ENCODE measurements at regions not wholly inside any gene's neighbourhood (a gene's known extent, or its start where the extent isn't known, plus 50 kb on each side); places are given as distances from the start of the nearest gene placed in this dataset.
"Not testable (repeated sequence)": the region's sequence is repeated elsewhere in the genome, so short reads cannot be mapped to it uniquely, and the experiment has no call there.

DNA sequence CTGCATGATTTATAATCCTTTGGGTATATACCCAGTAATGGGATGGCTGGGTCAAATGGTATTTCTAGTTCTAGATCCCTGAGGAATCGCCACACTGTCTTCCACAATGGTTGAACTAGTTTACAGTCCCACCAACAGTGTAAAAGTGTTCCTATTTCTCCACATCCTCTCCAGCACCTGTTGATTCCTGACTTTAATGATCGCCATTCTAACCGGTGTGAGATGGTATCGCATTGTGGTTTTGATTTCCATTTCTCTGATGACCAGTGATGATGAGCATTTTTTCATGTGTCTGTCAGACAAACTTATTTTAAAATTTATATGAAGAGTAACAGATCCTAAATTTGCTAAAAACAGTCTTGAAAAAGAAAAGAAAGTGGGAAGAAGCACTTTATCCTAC is 197.7 kb downstream of the FGFR2 start:
- DNase-seq = not testable (repeated sequence)

DNA sequence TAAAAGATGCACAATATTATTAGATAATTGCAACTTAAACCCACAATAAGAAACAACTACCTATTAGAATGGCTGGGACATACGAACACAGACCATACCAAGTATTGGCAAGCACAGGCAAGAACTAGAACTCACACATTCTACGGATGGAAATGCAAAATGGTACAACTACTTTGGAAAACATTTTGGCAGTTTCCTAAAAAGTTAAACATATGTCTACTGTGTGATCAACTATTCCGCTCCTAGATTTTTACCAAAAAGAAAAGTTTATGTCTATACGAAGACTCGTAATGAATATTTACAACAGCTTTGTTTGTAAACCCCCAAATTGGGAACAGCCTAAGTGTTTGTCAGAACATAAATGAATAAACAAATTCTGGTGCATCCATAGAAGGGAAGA is 194.7 kb downstream of the FGFR2 start:
- DNase-seq = no peak

DNA sequence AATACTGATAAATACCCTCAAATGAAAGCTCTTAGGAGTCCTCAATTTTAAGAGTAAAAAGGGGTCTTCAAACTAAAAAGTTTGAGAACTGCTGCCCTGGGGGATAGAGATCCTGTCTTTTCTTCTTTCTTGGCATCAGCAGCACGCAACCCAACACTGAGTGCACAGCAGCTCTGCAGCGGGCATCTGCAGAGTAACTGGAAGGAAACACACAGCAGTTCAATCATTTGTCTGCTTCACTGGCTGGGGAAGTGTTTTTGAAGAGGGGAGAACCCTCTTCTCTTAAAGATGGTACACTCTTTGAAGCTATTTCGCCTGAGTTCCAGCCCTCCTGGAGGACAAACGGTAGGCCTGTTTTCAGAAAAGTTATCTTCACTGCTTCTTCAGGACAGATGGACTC is 193.6 kb downstream of the FGFR2 start:
- no peak for DNase-seq

DNA sequence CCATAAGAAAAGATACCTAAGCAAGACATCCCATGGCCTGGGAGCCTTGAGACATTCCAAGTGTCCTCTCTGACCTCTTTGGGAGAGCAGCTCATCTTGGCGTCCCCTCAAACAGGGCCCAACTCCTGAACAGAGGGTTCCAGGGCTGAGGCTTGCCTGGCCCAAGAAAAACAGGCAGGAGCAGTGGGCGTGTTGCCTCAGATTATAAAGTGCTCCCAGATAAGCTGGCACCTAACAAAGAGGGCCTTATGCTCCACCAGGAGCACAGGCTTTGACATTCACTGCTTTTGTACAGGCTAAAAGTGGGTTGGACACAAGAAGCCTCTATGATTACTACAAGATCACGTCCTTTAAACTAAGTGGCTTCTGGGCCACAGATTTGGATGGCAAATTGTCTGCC is 193.1 kb downstream of the FGFR2 start:
- DNase-seq = no peak

DNA sequence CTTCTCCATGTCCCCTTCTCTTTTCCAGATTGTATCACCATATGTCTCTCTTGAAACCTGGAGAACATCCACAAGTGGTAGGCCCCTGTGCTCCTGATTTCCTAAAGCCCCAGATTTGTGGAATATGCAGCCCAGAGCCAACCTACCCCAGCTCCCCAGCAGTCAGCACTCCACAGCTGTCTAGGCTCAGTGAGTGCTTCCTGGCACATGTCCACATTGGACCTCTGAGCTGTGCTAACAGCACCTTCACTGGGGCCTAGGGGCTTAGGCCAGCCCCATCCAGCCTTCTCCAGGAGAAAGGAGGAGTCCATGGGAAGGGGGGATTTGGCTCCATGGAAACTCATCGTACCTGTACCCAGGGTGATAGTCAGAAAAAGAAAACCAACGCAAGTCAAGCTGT is 192.7 kb downstream of the FGFR2 start:
- no peak for DNase-seq

DNA sequence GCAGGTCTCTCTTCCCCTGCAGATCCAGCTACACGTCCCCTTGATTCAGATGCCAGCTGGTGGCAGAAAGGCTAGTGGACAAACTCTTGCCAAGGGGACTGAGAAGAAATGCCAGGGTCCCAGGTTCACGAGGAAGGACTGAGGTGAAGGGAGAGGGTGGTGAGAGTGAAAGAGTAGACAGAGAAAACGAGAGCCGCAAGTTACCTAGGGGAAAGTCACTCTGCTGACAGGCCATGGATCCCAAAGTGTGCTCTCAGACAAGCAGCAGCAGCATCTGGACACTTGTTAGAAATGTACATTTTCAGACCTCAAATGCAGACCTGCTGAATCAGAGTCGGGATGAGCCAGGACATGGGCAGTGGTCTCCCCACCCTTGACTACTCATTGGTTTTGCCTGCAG is 192.3 kb downstream of the FGFR2 start:
- no peak for DNase-seq

DNA sequence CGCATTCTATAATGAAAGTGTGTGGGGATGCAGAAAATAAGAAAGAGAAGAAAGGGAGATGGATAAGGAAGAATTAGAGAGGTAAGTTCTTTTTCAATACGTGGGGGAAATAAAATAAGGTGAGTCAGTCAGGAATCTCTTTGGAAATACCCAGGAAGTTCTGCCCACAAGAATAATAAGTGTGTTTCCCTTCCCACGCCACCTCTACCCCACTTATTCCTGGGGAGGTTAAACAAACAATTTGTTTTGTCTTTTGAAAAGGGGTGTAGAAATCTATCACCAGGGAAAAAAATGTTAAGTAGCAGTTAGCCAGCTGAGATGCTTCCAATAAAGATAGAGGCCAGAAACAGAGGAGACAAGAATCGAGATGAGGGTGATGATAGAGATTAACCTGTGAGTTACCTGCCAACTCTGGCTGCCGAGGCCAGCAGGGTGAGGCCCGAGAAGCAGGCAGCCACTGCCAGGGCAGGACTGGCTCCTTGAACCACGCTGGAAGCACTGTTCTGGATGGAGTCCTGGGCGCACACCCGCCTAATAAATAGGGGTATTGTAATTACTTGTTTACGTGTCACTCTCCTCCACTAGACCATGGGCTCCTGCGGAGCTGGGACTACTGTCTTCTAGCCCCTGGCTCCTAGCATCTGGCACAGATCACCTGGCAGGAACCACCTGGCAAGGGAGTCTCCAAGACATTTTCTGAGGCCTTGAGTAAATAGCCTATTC is 191.3 kb downstream of the FGFR2 start:
- no peak for DNase-seq

DNA sequence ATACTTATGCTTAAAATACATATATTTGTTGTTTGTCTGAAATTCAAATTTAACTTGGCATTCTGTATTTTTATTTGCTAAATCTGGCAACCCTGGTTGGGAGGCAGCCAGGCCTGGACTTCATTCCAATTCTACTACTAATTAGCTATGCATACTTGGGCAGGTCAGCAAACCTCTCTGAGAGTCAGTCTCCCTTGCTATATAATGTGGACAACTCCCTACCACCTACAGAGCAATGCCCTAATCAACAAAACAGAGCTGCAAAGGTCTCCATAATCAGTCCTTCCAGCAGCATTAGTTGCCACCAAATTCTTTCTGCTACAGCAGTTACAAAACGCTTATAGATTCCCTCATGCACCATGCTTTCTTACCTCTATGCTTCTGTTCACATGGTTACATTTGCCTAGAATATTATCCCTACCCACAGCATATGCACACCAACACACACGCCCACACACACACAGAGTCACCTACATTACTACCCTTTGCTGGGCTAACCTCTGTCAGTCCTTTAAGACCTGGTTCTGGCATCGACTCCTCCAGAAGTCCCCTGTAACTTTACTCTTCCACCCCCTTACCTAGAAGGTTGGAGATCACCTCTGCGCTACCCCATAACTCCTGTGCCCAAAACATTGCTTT is 188.7 kb downstream of the FGFR2 start:
- DNase-seq = no peak

DNA sequence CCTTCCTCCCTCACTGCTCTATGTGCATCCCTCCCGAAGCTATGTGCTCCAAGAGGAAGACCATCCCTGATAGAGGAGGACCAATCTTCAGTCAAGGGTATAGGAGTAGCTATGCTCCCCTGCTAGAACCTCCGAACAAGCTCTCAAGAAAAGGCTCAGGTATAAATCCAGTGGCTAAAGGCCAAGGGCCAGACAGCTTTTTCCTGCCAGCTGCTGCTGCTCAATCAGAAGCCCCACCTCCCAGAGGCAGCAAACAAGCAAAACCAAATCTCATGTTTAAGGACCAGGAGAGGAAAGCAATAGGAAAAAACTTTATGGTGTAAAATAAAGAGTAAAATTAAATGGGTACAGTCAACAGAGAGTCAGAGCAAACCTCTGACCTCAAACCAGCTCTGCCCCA is 187.2 kb downstream of the FGFR2 start:
- no peak for DNase-seq

DNA sequence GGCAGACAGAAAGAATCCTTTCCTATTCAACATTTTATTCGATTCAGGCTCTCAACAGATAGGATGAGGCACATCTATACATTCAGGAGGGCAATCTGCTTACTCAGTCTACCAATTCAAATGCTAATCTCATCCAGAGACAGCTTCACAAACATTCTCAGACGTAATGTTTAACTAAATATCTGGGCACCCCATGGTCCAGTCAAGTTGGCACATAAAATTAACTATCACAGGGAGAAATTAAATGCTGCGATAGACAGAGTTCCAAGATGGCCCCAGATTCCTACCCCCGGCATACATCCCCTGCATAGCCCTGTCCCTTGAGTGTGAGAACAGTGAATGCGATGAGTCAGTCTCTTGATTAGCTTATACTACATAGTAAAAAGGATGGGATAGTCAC is 184.3 kb downstream of the FGFR2 start:
- no peak for DNase-seq

DNA sequence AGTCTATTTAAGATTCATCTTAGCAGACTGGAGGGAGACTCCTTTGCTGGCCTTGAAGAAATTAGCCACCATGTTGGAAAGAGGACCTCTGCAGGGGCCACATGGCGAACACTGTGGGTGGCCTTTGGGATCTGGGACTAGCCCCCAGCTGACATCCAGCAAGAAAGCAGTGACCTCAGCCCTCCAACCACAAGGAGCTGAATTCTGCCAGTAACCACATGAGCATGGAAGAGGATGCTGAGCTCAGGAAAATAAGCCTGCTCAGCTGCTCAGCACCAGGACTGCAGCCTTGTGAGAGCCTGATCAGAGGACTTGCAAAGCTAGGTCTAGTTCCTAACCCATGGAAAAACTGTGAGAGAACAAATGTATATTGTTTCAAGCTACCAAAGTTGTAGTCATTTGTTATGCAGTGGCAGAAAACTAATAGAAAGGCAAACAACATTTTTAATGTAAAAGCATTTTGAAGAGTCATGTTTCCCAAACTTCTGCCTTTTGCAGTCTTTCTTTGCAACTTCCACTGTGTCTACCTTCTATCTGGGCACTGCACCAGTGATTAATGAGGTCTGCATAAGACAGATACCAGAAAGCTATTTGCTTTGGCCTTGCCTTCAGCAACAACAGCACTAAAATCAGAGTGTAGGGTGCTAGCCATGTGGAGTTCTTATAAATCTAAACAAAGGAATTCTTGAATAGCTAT is 183.7 kb downstream of the FGFR2 start:
- DNase-seq = no peak

DNA sequence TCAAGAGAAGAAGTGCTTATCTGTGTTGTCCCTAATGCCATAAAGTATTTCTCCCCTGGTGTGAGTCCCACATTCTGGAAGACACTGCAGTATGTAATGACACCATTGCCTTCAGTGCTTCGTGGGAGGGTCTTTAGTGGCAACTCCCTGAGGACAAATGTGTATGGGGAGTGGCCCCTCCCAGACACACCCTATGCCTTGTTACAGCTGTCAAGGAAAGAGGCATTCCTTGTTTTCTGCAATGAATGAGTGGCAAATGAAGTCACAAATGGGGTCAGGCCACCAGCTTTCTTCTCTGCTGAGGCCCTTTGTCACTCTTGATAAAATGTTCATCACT is 183.2 kb downstream of the FGFR2 start:
- DNase-seq = no peak

DNA sequence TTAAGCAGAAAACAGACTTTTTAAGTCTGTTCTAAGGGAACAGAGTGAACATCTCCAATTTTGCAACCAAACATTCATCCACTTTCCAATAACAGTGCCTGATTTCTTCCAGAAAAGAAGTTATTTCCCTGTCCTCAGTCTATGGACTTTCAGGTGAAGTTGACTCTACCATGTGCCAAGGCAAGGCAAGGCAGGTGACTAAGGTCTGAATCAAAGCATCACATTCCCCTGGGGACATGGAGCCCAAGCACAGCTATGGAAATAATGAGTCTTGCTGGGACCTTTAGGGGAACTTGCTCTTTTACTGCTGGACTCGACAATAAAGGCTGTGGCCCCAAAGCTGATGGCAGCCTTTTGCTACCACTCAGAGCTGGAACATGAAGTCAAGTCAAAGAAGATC is 182.2 kb downstream of the FGFR2 start:
- DNase-seq = no peak

DNA sequence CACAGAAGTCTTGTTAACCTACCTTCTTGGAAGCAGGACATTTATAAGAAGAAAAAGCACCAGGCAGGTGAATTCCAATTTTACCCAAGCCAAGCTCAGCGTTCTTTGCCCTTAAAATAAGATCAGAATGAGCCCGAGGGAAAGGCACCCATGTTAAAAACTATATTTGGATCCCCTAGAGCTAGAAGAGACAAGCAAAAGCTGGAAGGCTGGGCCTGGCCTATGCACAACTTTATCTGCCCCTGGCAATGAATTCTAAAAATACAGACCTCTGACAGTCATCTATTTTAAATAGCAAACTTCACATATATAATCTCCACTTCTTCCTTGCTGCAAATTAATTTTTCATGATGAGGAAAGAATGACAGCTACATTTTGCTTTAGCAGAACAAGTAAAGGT is 180.9 kb downstream of the FGFR2 start:
- DNase-seq = no peak

DNA sequence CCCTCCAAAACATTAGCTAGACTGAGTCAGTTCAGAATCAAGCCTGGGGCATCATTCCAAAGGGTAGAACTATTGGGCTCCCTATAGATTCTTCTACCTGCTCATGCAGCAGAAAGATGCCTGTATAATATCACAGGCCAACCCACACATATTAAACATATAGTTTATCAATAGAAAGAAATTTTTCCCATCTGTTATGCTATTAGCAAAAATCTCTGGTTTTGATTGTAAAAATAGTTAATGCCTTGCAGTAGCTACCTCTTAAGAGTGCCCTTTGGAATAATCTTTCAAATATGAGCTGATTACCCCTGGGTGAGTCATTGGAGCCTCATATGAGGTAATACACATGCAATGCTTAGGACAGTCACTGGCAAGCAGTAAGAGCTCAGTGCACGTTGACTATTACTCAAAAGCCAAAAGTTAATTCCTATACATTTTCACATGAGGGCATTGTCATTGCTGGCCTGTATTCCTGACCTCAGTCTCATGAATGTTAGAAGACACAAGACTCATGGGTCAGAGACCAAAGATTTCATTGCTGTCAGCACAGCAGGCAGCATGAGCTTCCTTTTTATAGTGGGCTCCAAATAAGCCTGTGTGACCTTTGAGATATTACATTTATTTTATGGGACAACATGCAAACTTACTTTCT is 180.0 kb downstream of the FGFR2 start:
- no peak for DNase-seq

DNA sequence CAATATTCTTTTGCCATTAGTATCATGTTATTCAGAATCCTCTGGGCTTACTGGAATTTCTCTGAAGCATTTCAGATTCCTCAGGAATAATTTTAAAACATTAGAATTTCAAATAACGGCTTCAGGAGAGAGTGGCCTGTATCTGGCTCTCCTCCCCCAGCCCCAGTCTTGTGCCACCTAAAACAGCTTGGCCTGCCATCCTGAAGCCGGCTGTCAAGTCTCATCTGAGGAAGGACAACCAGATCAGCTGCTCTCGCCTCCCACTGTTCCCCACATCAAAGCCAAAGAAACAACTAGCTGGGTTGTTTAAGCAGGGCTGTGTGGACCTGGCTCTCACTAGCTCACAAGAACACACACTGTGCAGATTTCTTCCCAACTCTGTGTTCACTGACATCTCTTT is 178.2 kb downstream of the FGFR2 start:
- no peak for DNase-seq

DNA sequence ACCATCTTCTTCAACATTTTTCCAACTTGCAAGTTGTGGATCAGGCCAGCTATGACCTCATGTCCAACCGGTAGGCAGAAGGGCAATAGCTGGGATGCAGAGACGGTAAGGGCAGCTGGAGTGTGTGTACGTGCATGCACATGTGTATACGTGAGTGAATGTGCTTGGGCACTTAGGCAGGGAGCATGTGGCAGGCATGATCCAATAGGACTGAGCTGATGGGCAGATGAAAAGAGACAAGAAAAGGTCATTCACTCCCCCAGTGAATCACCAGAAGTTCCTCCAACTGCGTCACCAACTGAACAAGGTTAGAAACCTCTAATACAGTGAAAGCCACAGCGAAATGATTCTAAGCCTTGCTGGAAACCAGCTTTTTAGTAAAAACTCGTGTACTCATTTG is 176.1 kb downstream of the FGFR2 start:
- DNase-seq = no peak

DNA sequence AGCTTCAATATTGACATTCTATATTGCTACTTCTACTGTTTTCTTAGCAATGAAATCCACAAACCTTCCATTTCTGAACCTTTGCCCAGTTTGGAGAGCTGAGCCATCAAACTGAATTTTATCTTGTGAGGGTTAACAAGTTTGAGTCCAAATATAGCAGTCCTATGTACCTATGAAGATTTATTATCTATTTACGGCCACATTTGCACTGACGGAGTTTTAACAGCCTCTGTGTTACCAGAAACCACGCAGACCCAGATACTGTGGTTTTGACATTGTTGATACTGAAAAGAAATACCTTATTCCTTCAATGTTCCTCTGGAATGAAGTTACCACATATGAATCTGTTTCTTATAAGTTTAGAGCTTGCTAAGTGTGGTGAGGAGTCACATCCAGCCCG is 172.6 kb downstream of the FGFR2 start:
- no peak for DNase-seq

DNA sequence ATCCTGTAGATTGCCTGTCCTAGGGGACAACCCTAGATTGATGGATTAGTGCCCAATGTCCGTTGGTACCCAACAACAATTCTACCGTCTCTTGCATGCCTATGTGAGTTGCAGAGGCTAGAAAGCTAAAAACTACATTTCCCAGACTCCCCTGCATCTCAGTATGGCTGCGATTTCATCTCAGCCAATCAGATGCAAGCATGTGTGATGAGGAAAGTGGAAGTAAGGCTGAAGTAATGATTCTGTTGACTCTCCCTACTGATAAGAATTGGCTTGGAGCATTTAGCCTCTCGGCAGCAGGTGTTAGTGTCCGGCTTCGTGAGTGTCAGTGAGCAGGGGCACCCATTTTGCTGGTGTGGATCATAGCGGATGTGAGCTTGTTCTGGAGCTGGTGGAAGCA is 171.9 kb downstream of the FGFR2 start:
- DNase-seq = no peak

All from activated naive CD4-positive, alpha-beta T cell treated with anti-CD3 and anti-CD28 coated beads, Interleukin-2, amount 50 U/mL, for 16 hours (primary cell).